Loucy (cell line): ENCODE measurements at regions not wholly inside any gene's neighbourhood (a gene's known extent, or its start where the extent isn't known, plus 50 kb on each side); places are given as distances from the start of the nearest gene placed in this dataset.

Experiments used
- H2AFZ ChIP-seq: fragments of 200-600 bp; sonication (generic); 2 replicates; pipeline ENCODE4 v1.6.0; 2016; ENCODE audit warnings: antibody characterized with exemption, mild to moderate bottlenecking, low read length, moderate library complexity
- H3F3A ChIP-seq: fragments of 200-600 bp; 2 replicates; pipeline ENCODE4 v1.6.0; 2016; ENCODE audit warnings: antibody characterized with exemption, low read depth, mild to moderate bottlenecking
- H3K27me3 ChIP-seq: fragments of 200-600 bp; sonication (generic); 2 replicates; pipeline ENCODE4 v1.6.1; 2014; ENCODE audit warnings: low read length, mild to moderate bottlenecking; ENCODE audit not compliant: insufficient read depth, poor library complexity, severe bottlenecking
- H3K36me3 ChIP-seq: fragments of 200-600 bp; sonication (generic); 2 replicates; pipeline ENCODE4 v1.6.1; 2016; ENCODE audit warnings: low read length; ENCODE audit not compliant: insufficient read depth
- H3K4me1 ChIP-seq: fragments of 200-600 bp; sonication (generic); 2 replicates; pipeline ENCODE4 v1.5.1; 2014; ENCODE audit warnings: low read length, mild to moderate bottlenecking; ENCODE audit not compliant: insufficient read depth, poor library complexity, severe bottlenecking
- H3K4me2 ChIP-seq: fragments of 200-600 bp; sonication (generic); 2 replicates; pipeline ENCODE4 v1.6.0; 2014; ENCODE audit warnings: antibody characterized with exemption, low read length, low read depth, mild to moderate bottlenecking; ENCODE audit not compliant: poor library complexity, severe bottlenecking
- H3K4me3 ChIP-seq: fragments of 200-600 bp; sonication (generic); 2 replicates; pipeline ENCODE4 v1.5.1; 2014; ENCODE audit warnings: low read length, mild to moderate bottlenecking, mixed read lengths; ENCODE audit not compliant: poor library complexity, severe bottlenecking
- H3K79me2 ChIP-seq: fragments of 200-600 bp; sonication (generic); 2 replicates; pipeline ENCODE4 v1.6.1; 2014; ENCODE audit warnings: low read length; ENCODE audit not compliant: insufficient read depth
- H3K9ac ChIP-seq: fragments of 200-600 bp; sonication (generic); 2 replicates; pipeline ENCODE4 v1.6.0; 2014; ENCODE audit warnings: mild to moderate bottlenecking, low read depth, low read length, moderate library complexity; ENCODE audit not compliant: poor library complexity, severe bottlenecking
- H3K9me2 ChIP-seq: fragments of 200-600 bp; sonication (generic); replicated peaks from 2 replicates; pipeline ENCODE4 v1.6.1; 2016; ENCODE audit warnings: low read depth, low read length, mixed read lengths
- H3K9me3 ChIP-seq: fragments of 200-600 bp; sonication (generic); 2 replicates; pipeline ENCODE4 v1.6.1; 2014; ENCODE audit warnings: mild to moderate bottlenecking, antibody characterized with exemption, low read length, low read depth; ENCODE audit not compliant: insufficient read depth
- H4K20me1 ChIP-seq: fragments of 200-600 bp; sonication (generic); 2 replicates; pipeline ENCODE4 v1.6.0; 2014; ENCODE audit warnings: antibody characterized with exemption, low read length, mild to moderate bottlenecking; ENCODE audit not compliant: insufficient read depth, poor library complexity, severe bottlenecking
- EZH2phosphoT487 ChIP-seq: fragments of 200-600 bp; IDR thresholded peaks from 2 replicates; pipeline ENCODE4 v1.6.1; 2018; ENCODE audit warnings: antibody characterized with exemption, mild to moderate bottlenecking, moderate library complexity, borderline replicate concordance
- TF ChIP-seq, protein P1 (sequence below): fragments of 200-600 bp; sonication (generic); conservative IDR thresholded peaks from 2 replicates; pipeline ENCODE4 v1.5.1; 2014; ENCODE audit warnings: mild to moderate bottlenecking, antibody characterized with exemption, low read length

DNA sequence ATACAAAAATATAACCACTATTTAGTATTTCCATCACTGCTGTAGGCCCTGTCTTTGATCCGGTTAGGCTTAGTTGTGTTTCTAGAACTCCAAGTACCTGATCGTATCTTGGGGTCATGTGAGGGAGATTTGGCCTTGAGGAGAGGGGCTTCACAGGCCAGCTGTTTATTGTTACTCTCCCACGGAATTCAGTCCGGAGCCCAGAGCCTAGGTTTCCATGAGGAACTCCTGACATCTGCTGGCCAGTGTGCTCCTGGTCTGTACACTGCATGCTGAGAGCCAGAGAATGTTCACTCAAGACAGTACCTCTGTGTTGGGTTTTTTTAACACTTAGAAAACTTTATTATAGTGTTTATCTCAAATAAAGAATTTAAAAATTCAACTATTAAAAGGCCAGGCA lies 341.0 kb upstream of the TMEM132C start:
- no peaks in the 10 kb centered on the region for H3K36me3 ChIP-seq
- no peak for TF ChIP-seq EZH2phosphoT487
- TF ChIP-seq, protein P1, sequence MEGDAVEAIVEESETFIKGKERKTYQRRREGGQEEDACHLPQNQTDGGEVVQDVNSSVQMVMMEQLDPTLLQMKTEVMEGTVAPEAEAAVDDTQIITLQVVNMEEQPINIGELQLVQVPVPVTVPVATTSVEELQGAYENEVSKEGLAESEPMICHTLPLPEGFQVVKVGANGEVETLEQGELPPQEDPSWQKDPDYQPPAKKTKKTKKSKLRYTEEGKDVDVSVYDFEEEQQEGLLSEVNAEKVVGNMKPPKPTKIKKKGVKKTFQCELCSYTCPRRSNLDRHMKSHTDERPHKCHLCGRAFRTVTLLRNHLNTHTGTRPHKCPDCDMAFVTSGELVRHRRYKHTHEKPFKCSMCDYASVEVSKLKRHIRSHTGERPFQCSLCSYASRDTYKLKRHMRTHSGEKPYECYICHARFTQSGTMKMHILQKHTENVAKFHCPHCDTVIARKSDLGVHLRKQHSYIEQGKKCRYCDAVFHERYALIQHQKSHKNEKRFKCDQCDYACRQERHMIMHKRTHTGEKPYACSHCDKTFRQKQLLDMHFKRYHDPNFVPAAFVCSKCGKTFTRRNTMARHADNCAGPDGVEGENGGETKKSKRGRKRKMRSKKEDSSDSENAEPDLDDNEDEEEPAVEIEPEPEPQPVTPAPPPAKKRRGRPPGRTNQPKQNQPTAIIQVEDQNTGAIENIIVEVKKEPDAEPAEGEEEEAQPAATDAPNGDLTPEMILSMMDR = no peak; the same call in 1 of the 2 replicates

DNA sequence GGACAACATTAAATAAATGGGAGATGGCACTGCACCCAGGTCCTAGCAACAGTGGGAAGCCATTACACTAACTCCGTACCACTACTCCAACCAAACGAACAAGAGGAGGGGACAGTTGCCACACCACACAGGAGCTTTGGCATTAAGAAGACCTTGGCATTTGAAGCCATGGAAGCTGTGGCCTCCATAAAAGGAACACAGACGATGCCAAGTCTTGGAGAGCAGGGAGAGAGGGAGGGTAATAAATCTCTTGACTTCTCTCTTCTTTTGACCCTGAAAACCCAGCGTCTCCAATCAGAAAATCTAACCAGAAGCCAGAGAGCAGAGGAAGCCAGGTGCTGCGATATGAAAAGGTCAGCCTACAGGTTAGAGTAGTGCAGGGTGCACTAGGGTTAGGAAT lies 338.8 kb upstream of the TMEM132C start:
- Histone ChIP-seq H3K4me2 (no peak overlapping the region), H3K9ac (no peak overlapping the region), H3K27me3 (peaks cover 4% of the 10 kb centered on the region), H3K36me3 (no peaks in the 10 kb centered on the region), H2AFZ (no peak overlapping the region), H4K20me1 (no peaks in the 10 kb centered on the region), H3F3A (no peaks in the 10 kb centered on the region), H3K9me3 (no peaks in the 10 kb centered on the region), H3K9me2 (no peaks in the 10 kb centered on the region), H3K4me1 (no peaks in the 10 kb centered on the region), H3K79me2 (no peaks in the 10 kb centered on the region), H3K4me3 (no peak overlapping the region)
- TF ChIP-seq EZH2phosphoT487 = no peak
- TF ChIP-seq, protein P1 = no peak

More for the DNA sequence above, 341.0 kb upstream of the TMEM132C start:
- Histone ChIP-seq H4K20me1 (no peaks in the 10 kb centered on the region), H2AFZ (no peak overlapping the region), H3F3A (no peaks in the 10 kb centered on the region), H3K9ac (no peak overlapping the region), H3K4me3 (no peak overlapping the region), H3K79me2 (no peaks in the 10 kb centered on the region), H3K9me2 (no peaks in the 10 kb centered on the region), H3K27me3 (peaks cover 4% of the 10 kb centered on the region), H3K9me3 (no peaks in the 10 kb centered on the region), H3K4me2 (no peak overlapping the region), H3K4me1 (no peaks in the 10 kb centered on the region)

DNA sequence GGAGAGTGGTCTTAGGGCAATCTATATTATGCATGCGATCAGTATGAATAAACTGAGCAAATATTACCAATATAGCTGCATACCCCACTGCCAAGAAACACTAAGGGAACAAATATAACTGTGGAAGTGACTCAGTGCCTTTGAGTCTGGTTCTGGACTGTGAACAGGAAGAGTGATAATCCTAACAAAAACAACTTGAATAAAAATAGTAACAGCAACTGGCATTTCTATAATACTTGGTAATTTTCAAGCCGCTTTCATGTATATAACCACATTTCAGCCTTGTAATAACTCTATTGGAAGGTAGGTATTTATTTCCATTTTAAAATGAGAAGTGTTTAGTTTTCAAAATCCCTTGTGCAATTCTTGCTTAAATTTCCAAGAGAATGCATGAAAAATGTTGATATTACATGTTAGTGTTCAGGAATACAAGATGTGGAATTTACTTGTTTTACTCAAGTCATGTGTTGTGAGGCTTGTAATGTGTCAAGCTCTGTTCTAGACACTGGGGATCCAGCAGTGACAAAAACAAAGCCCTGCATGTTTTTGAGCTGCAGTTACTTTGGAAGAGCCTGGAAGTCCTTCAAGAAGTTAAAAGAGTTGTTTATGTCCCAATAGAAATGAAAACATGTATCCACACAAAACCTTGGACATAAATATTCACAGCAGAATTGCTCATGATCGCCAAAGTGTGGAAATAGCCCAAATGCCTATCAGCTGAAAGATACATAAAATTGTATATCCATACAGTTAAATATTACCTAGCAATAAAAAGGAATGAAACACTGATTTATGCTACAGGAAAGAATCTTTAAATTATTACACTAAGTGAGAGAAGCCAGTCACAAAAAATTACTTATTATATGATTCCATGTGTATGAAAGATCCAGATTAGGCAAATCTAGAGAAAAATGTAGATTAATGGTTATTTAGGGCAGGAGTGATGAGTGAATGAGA lies 338.1 kb upstream of the TMEM132C start:
- Histone ChIP-seq H3K9ac (no peak overlapping the region), H3K27me3 (peaks cover 4% of the 10 kb centered on the region), H3K4me2 (no peak overlapping the region), H3K36me3 (no peaks in the 10 kb centered on the region), H2AFZ (no peak overlapping the region), H3K4me1 (no peaks in the 10 kb centered on the region), H3K9me3 (no peaks in the 10 kb centered on the region), H4K20me1 (no peaks in the 10 kb centered on the region), H3K79me2 (no peaks in the 10 kb centered on the region), H3K4me3 (no peak overlapping the region), H3K9me2 (no peaks in the 10 kb centered on the region), H3F3A (no peaks in the 10 kb centered on the region)
- TF ChIP-seq EZH2phosphoT487 = no peak
- TF ChIP-seq, protein P1 = no peak
